ENCODE measurements at regions not wholly inside any gene's neighbourhood (a gene's known extent, or its start where the extent isn't known, plus 50 kb on each side); places are given as distances from the start of the nearest gene placed in this dataset.

DNA sequence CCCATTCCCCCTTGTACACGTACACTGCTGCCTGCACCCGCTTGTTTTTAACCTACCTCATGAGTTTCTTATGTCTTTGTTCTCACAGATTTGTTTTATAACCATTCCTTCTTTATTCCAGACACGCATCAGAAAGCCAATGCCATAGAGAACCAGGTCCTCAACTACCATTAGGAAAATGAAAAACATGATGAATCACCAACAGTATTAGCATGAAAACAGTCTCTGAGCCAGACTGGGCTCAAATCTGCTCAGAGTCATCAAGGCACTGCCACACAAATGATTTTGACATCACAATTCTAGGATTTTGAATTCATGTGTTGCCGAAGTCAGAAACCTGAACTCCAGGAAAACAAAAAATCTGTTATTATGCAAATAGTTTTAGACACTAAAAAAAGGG, 394.1 kb upstream of the GRIA1 start:
- no peak for TF ChIP-seq EZH2 (conservative IDR thresholded peaks at IDR 0.05; ENCODE audit: low read depth, low read length)
- TF ChIP-seq ZNF737 (CRISPR knock-in tag; IDR thresholded peaks at IDR 0.05; ENCODE audit: borderline replicate concordance): no peak
- no peak for TF ChIP-seq TAF1 (CRISPR knock-in tag; IDR thresholded peaks at IDR 0.05)
- TF ChIP-seq, protein P1, sequence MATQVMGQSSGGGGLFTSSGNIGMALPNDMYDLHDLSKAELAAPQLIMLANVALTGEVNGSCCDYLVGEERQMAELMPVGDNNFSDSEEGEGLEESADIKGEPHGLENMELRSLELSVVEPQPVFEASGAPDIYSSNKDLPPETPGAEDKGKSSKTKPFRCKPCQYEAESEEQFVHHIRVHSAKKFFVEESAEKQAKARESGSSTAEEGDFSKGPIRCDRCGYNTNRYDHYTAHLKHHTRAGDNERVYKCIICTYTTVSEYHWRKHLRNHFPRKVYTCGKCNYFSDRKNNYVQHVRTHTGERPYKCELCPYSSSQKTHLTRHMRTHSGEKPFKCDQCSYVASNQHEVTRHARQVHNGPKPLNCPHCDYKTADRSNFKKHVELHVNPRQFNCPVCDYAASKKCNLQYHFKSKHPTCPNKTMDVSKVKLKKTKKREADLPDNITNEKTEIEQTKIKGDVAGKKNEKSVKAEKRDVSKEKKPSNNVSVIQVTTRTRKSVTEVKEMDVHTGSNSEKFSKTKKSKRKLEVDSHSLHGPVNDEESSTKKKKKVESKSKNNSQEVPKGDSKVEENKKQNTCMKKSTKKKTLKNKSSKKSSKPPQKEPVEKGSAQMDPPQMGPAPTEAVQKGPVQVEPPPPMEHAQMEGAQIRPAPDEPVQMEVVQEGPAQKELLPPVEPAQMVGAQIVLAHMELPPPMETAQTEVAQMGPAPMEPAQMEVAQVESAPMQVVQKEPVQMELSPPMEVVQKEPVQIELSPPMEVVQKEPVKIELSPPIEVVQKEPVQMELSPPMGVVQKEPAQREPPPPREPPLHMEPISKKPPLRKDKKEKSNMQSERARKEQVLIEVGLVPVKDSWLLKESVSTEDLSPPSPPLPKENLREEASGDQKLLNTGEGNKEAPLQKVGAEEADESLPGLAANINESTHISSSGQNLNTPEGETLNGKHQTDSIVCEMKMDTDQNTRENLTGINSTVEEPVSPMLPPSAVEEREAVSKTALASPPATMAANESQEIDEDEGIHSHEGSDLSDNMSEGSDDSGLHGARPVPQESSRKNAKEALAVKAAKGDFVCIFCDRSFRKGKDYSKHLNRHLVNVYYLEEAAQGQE (IDR thresholded peaks at IDR 0.05; ENCODE audit: borderline replicate concordance in 1 of 2, low read depth in 1 of 2, low read length in 2 of 2): no peak
- TF ChIP-seq, protein P2, sequence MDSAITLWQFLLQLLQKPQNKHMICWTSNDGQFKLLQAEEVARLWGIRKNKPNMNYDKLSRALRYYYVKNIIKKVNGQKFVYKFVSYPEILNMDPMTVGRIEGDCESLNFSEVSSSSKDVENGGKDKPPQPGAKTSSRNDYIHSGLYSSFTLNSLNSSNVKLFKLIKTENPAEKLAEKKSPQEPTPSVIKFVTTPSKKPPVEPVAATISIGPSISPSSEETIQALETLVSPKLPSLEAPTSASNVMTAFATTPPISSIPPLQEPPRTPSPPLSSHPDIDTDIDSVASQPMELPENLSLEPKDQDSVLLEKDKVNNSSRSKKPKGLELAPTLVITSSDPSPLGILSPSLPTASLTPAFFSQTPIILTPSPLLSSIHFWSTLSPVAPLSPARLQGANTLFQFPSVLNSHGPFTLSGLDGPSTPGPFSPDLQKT (CRISPR knock-in tag; IDR thresholded peaks at IDR 0.05; ENCODE audit: borderline replicate concordance): no peak
- no peak for TF ChIP-seq AHR (CRISPR knock-in tag; IDR thresholded peaks at IDR 0.05)
